ENCODE measurements at regions not wholly inside any gene's neighbourhood (a gene's known extent, or its start where the extent isn't known, plus 50 kb on each side); places are given as distances from the start of the nearest gene placed in this dataset.

- TF ChIP-seq POLR2A (IDR thresholded peaks at IDR 0.05; ENCODE audit: low read depth, low read length), result no peak
- TF ChIP-seq CTCF (conservative IDR thresholded peaks at IDR 0.05; ENCODE audit: low read depth, low read length), result no peak
- TF ChIP-seq SMC3 (IDR thresholded peaks at IDR 0.05; ENCODE audit: low read depth, low read length), result no peak
Observed at GRCh38 chr14:66420251-66421006, 65.7 kb upstream of the CCDC196 start.
